NCI-H446 treated with DMSO at 0.1 percent for 48 hours (cell line): ENCODE measurements at regions not wholly inside any gene's neighbourhood (a gene's known extent, or its start where the extent isn't known, plus 50 kb on each side); places are given as distances from the start of the nearest gene placed in this dataset.
A peak's percentile ranks its signal among the peaks of the same experiment; 100 is the strongest.
"Not testable (repeated sequence)": the region's sequence is repeated elsewhere in the genome, so short reads cannot be mapped to it uniquely, and the experiment has no call there.

Experiments used
- DNase-seq: peaks from one replicate; lab custom pipeline; 2025; lab: John Stamatoyannopoulos, UW

- DNase-seq, result no peak
Measured at GRCh38 chr2:8344144-8345097, 337.4 kb upstream of the ID2 start.

DNA sequence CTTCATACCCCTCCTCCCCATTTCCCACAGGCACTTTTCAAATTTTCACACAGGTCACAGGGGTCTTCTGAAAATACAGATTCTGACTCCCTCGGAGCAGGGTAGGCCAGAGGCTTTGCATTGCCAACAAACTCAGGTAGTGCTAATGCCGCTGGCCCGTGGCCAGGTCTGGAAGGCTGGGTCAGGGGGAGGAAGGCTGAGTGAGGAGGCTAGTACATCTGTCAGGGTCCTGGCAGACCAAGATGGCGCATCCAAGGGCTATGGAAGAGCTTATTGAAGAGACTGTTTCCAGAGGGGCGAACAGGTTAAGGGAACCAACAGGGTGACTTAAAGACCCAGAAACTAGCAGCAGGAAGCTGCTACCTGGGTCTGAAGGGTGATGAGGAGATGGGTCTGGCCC, 336.7 kb upstream of the ID2 start:
- no peak for DNase-seq

DNA sequence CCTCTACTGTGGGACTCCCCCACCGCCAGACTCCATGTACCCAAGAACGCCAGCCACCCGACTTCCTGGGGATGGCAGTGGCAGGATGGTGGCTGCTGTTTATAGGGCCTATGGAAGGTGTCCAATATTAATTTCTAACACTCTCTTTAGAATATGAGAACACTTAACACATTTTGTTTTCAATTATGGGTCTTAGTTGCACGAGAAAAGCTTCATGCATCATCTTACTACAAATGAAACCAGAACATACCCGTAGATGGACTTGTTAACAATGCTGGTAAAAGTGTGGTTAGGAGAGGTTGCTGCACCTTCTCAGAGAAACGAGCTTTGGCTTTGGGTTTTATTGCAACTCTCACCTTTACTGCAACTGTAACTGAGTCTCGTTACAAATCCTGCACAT, 335.6 kb upstream of the ID2 start:
- DNase-seq, result no peak

DNA sequence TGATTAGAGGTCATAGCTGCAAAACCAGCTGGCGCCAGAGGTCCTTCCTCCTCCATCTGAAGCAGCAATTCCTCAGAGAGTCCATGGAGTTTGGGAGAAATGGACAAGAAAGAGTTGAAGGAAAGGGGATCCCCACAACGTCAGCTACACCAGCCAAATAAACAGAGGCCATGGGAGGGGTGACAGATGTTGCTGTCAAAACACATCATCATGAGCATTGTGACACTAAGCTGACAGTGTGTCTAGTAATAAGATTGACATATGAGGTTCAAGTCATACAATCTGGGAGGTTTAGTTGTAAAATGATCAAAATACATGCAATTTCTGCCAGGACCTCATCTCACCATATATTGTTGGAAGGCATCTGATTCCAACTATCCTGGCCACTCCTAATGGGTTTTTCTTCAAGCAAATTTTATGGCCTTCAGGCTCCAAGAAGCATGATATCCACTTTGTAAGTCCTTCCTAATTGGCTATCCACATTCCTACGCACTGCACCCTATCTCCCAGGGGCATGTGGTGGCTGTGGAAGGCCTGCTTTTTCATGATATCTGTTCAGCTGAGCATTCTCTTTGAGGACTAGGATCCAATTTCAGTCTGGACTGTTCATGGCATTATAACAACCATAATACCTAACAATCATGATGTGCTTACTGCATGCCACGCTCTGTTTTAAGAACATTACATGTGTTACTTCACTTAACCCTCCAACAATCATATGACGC, 335.0 kb upstream of the ID2 start:
- DNase-seq, result no peak

DNA sequence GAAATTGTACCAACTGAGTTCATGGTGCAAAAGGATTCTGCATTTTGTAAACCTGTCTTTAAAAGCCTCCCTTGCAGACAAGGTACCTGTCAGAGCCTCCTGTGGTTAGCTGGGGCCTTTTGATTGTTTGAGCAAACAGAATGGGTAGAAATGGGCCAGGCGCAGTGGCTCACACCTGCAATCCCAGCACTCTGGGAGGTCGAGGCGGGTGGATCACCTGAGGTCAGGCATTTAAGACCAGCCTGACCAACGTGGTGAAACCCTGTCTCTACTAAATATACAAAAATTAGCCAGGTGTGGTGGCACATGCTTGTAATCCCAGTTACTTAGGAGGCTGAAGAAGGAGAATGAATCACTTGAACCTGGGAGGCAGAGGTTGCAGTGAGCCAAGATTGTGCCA, 332.9 kb upstream of the ID2 start:
- not testable (repeated sequence) for DNase-seq

GRCh38 chr2:8352296-8352695, 329.6 kb upstream of the ID2 start:
- DNase-seq, result no peak

DNA sequence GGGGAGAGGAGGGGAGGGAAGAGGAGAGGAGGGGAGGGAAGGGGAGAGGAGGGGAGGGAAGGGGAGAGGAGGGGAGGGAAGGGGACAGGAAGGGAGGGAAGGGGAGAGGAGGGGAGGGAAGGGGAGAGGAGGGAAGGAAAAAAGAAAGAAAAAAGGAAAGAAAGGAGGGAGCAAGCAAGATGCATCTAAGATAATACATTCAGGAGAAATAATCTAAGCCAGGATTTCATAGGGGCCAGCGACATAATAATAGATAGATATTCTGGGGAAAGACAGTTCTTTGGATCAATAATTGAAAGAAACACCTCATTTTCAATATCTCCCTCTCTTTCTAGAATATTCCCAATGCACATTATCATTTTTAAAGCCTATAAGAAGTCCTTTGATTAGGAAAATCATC, 328.9 kb upstream of the ID2 start:
- no peak for DNase-seq

GRCh38 chr2:8355102-8355859, 326.6 kb upstream of the ID2 start:
- DNase-seq, result no peak

GRCh38 chr2:8357738-8358518, 323.9 kb upstream of the ID2 start:
- no peak for DNase-seq

GRCh38 chr2:8361930-8362329, 319.9 kb upstream of the ID2 start:
- DNase-seq, result no peak

DNA sequence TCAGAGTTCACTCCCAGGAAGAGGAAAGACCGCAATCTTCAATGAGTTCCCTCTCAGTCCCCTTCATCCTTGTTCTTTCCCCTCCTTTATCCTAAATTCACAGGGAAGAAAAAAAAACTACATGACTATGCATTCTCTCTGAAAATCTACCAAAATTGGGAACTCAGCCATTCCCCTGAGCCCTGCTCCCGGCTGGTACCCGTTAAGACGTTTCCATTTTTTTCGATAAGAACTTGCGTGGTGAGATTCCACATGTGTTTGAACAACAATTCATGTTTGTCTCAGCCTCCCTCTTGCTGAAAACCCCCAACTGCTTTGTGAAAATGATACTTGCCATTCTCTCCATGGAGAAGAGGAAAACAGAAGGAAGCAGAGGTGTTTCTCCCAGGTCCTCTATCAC, 318.7 kb upstream of the ID2 start:
- no peak for DNase-seq

- DNase-seq, result no peak
Measured at GRCh38 chr2:8364668-8365067, 317.2 kb upstream of the ID2 start.

GRCh38 chr2:8365331-8365910, 316.4 kb upstream of the ID2 start:
- DNase-seq, result no peak

DNA sequence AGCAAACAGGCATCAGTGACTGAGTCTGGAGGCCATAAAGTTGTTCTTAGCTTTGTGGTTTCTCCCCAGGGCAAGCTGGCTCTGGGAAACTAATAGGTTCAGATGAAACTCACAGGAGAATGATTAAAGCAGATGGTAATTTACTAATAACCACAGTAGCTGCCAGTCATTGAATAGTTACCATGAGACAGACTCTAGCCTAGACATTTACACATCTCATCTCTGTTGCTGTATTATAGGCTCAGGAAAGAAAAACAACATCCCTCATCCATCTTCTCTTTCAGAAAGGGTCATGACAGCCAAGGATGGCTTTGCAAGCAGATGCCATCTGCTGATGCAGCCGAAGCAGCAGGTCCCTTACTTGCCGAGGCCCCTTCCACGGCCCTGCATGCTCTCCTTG, 314.0 kb upstream of the ID2 start:
- DNase-seq, result peak; percentile 73

DNA sequence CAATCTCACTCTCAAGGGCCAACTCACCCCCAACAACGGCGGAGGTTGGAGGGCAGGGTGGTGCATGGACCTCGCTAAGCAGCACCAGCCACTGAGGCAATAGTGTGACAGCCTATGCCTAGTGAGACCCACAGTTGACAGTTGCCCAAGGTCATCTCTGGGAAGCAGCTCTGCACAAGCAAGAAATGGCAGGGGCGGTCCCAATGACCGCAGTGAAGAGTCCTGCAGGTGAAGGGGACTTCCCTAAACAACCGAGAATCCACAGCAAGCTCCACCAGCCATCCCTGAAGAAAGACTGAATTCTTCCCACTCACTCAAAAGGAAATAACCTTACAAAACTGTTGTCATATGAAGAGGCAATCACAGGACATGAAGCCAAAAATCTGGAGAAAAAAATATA, 313.4 kb upstream of the ID2 start:
- no peak for DNase-seq

GRCh38 chr2:8369522-8369921, 312.3 kb upstream of the ID2 start:
- DNase-seq, result no peak

- no peak for DNase-seq
Measured at GRCh38 chr2:8370258-8370802, 311.5 kb upstream of the ID2 start.

DNA sequence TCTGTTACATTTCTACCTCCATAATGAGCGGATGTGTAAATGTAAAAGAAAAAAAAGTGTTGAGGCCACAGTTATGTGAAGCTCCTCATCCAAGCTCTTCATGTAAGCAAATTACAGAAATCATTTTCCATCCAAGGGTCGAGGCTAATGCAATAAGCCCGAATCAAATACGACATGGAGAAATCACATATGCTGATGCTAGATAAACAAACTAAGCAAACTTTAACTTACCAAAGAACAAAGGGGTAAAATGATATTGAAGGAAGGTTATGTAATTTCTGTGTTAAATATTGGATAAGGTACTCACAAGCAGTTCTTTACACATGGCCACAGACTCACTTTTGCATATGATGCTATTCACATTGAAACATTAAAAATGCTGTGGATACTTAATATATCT, 310.2 kb upstream of the ID2 start:
- DNase-seq, result no peak

DNA sequence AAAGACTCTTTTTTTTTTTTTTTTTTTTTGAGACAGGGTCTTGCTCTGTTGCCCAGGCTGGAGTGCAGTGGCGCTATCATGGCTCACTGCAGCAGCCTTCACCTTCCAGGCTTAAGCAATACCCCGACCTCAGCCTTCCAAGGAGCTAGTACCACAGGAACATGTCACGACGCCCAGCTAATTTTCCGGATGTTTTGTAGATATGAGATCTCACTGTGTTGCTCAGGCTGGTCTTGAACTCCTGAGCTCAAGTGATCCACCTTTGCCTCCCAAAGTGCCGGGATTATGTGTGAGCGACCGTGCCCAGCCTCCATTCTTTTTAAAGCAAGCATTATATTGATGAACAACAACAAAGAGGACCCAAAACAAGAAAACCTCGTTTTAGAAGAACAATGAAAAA, 307.1 kb upstream of the ID2 start:
- no peak for DNase-seq

DNA sequence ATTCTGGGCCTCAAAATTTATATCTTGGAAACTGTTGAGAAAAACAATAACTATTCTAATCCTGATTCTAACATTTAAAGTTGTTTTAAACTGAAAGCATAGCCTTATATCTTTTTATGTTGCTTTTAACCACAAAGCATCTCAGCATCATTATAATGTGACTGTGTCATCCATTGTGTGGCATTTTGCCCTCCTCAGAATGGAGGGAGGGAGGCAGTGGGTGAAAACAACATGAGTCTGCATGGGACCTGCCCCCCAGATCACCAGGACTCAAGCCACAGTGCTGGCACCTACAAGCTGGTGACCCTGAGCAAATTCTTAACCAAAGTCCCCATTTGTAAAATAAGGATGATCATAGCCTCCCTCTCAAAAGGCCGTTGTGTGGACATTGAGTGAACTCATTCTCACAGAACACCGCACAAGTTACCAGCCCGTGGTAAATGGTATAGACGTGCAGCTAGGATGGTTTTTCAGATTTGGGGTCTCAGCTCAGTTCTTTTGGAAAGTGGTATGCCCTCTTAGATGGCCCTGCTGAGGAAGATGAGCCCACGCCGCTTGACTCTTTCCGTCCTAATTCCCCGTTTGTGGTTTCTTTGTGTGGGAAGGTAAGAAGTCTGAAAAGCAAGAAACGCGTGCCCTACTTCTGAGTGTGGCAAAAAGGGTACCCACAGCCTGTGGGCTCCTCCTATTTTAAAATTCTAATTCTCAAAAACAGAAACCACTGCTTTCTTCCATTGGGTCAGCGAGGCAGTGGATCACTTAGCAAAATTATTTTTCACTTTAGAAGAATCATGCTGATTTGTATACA, 305.0 kb upstream of the ID2 start:
- DNase-seq, result no peak
